Ishikawa (cell line): ENCODE measurements at regions not wholly inside any gene's neighbourhood (a gene's known extent, or its start where the extent isn't known, plus 50 kb on each side); places are given as distances from the start of the nearest gene placed in this dataset.

ENCODE experiments used
- CEBPB ChIP-seq: IDR thresholded peaks from 2 replicates; pipeline ENCODE4 v1.6.1; 2012
- CREB1 ChIP-seq: IDR thresholded peaks from 2 replicates; pipeline ENCODE4 v1.6.1; 2012; ENCODE audit warnings: low read depth
- EGR1 ChIP-seq: IDR thresholded peaks from 2 replicates; pipeline ENCODE4 v1.6.1; 2012
- EP300 ChIP-seq: IDR thresholded peaks from 2 replicates; pipeline ENCODE4 v1.6.1; 2012; ENCODE audit warnings: borderline replicate concordance
- FOXM1 ChIP-seq: IDR thresholded peaks from 2 replicates; pipeline ENCODE4 v1.6.1; 2012; ENCODE audit warnings: low read depth, borderline replicate concordance
- MAX ChIP-seq: IDR thresholded peaks from 2 replicates; pipeline ENCODE4 v1.6.1; 2012
- RAD21 ChIP-seq: IDR thresholded peaks from 2 replicates; pipeline ENCODE4 v1.6.1; 2012; ENCODE audit warnings: low read depth
- REST ChIP-seq: IDR thresholded peaks from 2 replicates; pipeline ENCODE4 v1.6.1; 2012; ENCODE audit warnings: low read depth, mild to moderate bottlenecking
- TAF1 ChIP-seq: IDR thresholded peaks from 2 replicates; pipeline ENCODE4 v1.6.1; 2012; ENCODE audit warnings: low read depth, mild to moderate bottlenecking
- TCF12 ChIP-seq: IDR thresholded peaks from 2 replicates; pipeline ENCODE4 v1.6.1; 2012; ENCODE audit warnings: low read depth
- USF1 ChIP-seq: IDR thresholded peaks from 2 replicates; pipeline ENCODE4 v1.6.1; 2012
- YY1 ChIP-seq: IDR thresholded peaks from 2 replicates; pipeline ENCODE4 v1.6.1; 2012; ENCODE audit warnings: low read depth
- ZBTB7A ChIP-seq: IDR thresholded peaks from 2 replicates; pipeline ENCODE4 v1.6.1; 2012; ENCODE audit warnings: low read depth

- TF ChIP-seq USF1 (no peak), REST (no peak), FOXM1 (no peak), CEBPB (no peak), EP300 (no peak), RAD21 (no peak), CREB1 (no peak), TAF1 (no peak), MAX (no peak), ZBTB7A (no peak), TCF12 (no peak), EGR1 (no peak), YY1 (no peak)
Measured at GRCh38 chr3:182435860-182436259, 357.4 kb upstream of the ATP11B start.
